ENCODE measurements at regions not wholly inside any gene's neighbourhood (a gene's known extent, or its start where the extent isn't known, plus 50 kb on each side); places are given as distances from the start of the nearest gene placed in this dataset.

GRCh38 chr18:45488645-45489044 is 126.6 kb upstream of the SLC14A2 start:
- H3K4me3 ChIP-seq (ENCODE audit: low read depth, low read length) = no peak overlapping the region
- no peak for DNase-seq (ENCODE audit: low read depth)
- TF ChIP-seq MAX (IDR thresholded peaks at IDR 0.05; ENCODE audit: low read depth, low read length) (no peak), MYC (IDR thresholded peaks at IDR 0.05; ENCODE audit: low read depth, low read length) (no peak), CTCF (IDR thresholded peaks at IDR 0.05; ENCODE audit: low read depth, low read length) (no peak), POLR2A (IDR thresholded peaks at IDR 0.05; ENCODE audit: extremely low read depth, insufficient read length) (no peak)

- no peak overlapping the region for H3K4me3 ChIP-seq (ENCODE audit: low read depth, low read length)
- DNase-seq (ENCODE audit: low read depth) = no peak
- TF ChIP-seq CTCF (IDR thresholded peaks at IDR 0.05; ENCODE audit: low read depth, low read length) = no peak
- no peak for TF ChIP-seq MYC (IDR thresholded peaks at IDR 0.05; ENCODE audit: low read depth, low read length)
- no peak for TF ChIP-seq MAX (IDR thresholded peaks at IDR 0.05; ENCODE audit: low read depth, low read length)
- no peak for TF ChIP-seq POLR2A (IDR thresholded peaks at IDR 0.05; ENCODE audit: extremely low read depth, insufficient read length)
Observed at GRCh38 chr18:45493830-45494229, 121.4 kb upstream of the SLC14A2 start.

GRCh38 chr18:45494811-45495210 is 120.5 kb upstream of the SLC14A2 start:
- H3K4me3 ChIP-seq (ENCODE audit: low read depth, low read length) = no peak overlapping the region
- TF ChIP-seq POLR2A (IDR thresholded peaks at IDR 0.05; ENCODE audit: extremely low read depth, insufficient read length) (no peak), CTCF (IDR thresholded peaks at IDR 0.05; ENCODE audit: low read depth, low read length) (no peak)
- DNase-seq (ENCODE audit: low read depth) = no peak

GRCh38 chr18:45496741-45497140 is 118.5 kb upstream of the SLC14A2 start:
- no peak overlapping the region for H3K4me3 ChIP-seq (ENCODE audit: low read depth, low read length)
- TF ChIP-seq POLR2A (IDR thresholded peaks at IDR 0.05; ENCODE audit: extremely low read depth, insufficient read length) = no peak
- no peak for TF ChIP-seq MYC (IDR thresholded peaks at IDR 0.05; ENCODE audit: low read depth, low read length)
- no peak for TF ChIP-seq CTCF (IDR thresholded peaks at IDR 0.05; ENCODE audit: low read depth, low read length)
- no peak for TF ChIP-seq MAX (IDR thresholded peaks at IDR 0.05; ENCODE audit: low read depth, low read length)
- no peak for DNase-seq (ENCODE audit: low read depth)

- no peak for DNase-seq (ENCODE audit: low read depth)
- no peak overlapping the region for H3K4me3 ChIP-seq (ENCODE audit: low read depth, low read length)
- TF ChIP-seq CTCF (IDR thresholded peaks at IDR 0.05; ENCODE audit: low read depth, low read length) (no peak), MAX (IDR thresholded peaks at IDR 0.05; ENCODE audit: low read depth, low read length) (no peak), MYC (IDR thresholded peaks at IDR 0.05; ENCODE audit: low read depth, low read length) (no peak), POLR2A (IDR thresholded peaks at IDR 0.05; ENCODE audit: extremely low read depth, insufficient read length) (no peak)
Observed at GRCh38 chr18:45497595-45498286, 117.5 kb upstream of the SLC14A2 start.

- H3K4me3 ChIP-seq (ENCODE audit: low read depth, low read length) = no peak overlapping the region
- no peak for DNase-seq (ENCODE audit: low read depth)
- TF ChIP-seq CTCF (IDR thresholded peaks at IDR 0.05; ENCODE audit: low read depth, low read length) (no peak), POLR2A (IDR thresholded peaks at IDR 0.05; ENCODE audit: extremely low read depth, insufficient read length) (no peak), MAX (IDR thresholded peaks at IDR 0.05; ENCODE audit: low read depth, low read length) (no peak), MYC (IDR thresholded peaks at IDR 0.05; ENCODE audit: low read depth, low read length) (no peak)
Observed at GRCh38 chr18:45498287-45498658, 117.0 kb upstream of the SLC14A2 start.
